GM19025 (cell line): ENCODE measurements at regions not wholly inside any gene's neighbourhood (a gene's known extent, or its start where the extent isn't known, plus 50 kb on each side); places are given as distances from the start of the nearest gene placed in this dataset.
"Not testable (repeated sequence)": the region's sequence is repeated elsewhere in the genome, so short reads cannot be mapped to it uniquely, and the experiment has no call there.

Experiments
- ATAC-seq: cut with Tn5 transposase; IDR thresholded peaks from one replicate; pipeline ENCODE4 v1.9.1; 2021; ENCODE audit warnings: mild to moderate bottlenecking, low read depth, moderate library complexity; ENCODE audit not compliant: unreplicated experiment

GRCh38 chr12:75690296-75690955 is 179.0 kb upstream of the KRR1 start:
- no peak for ATAC-seq

- ATAC-seq: not testable (repeated sequence)
Measured at GRCh38 chr12:75686233-75686632, 174.8 kb upstream of the KRR1 start.

GRCh38 chr12:75685617-75686225 is 174.3 kb upstream of the KRR1 start:
- no peak for ATAC-seq

- ATAC-seq: no peak
Measured at GRCh38 chr12:75684678-75685616, 173.5 kb upstream of the KRR1 start.

GRCh38 chr12:75683995-75684586 is 172.7 kb upstream of the KRR1 start:
- not testable (repeated sequence) for ATAC-seq

- ATAC-seq: no peak
Measured at GRCh38 chr12:75683220-75683619, 171.8 kb upstream of the KRR1 start.

GRCh38 chr12:75677522-75677921 is 166.1 kb upstream of the KRR1 start:
- ATAC-seq: no peak

GRCh38 chr12:75674393-75674792 is 163.0 kb upstream of the KRR1 start:
- ATAC-seq: no peak

GRCh38 chr12:75672200-75672599 is 160.8 kb upstream of the KRR1 start:
- no peak for ATAC-seq

GRCh38 chr12:75670216-75670615 is 158.8 kb upstream of the KRR1 start:
- ATAC-seq: no peak

- no peak for ATAC-seq
Measured at GRCh38 chr12:75666939-75667334, 155.5 kb upstream of the KRR1 start.

GRCh38 chr12:75666126-75666938 is 154.9 kb upstream of the KRR1 start:
- no peak for ATAC-seq

GRCh38 chr12:75665216-75665615 is 153.8 kb upstream of the KRR1 start:
- no peak for ATAC-seq

GRCh38 chr12:75662511-75663159 is 151.2 kb upstream of the KRR1 start:
- ATAC-seq: no peak

- no peak for ATAC-seq
Measured at GRCh38 chr12:75661908-75662307, 150.5 kb upstream of the KRR1 start.

- no peak for ATAC-seq
Measured at GRCh38 chr12:75660805-75661404, 149.5 kb upstream of the KRR1 start.

GRCh38 chr12:75660107-75660530 is 148.7 kb upstream of the KRR1 start:
- ATAC-seq: no peak

GRCh38 chr12:75658901-75659823 is 147.8 kb upstream of the KRR1 start:
- no peak for ATAC-seq
